ENCODE measurements at regions not wholly inside any gene's neighbourhood (a gene's known extent, or its start where the extent isn't known, plus 50 kb on each side); places are given as distances from the start of the nearest gene placed in this dataset.

- TF ChIP-seq, protein P1, sequence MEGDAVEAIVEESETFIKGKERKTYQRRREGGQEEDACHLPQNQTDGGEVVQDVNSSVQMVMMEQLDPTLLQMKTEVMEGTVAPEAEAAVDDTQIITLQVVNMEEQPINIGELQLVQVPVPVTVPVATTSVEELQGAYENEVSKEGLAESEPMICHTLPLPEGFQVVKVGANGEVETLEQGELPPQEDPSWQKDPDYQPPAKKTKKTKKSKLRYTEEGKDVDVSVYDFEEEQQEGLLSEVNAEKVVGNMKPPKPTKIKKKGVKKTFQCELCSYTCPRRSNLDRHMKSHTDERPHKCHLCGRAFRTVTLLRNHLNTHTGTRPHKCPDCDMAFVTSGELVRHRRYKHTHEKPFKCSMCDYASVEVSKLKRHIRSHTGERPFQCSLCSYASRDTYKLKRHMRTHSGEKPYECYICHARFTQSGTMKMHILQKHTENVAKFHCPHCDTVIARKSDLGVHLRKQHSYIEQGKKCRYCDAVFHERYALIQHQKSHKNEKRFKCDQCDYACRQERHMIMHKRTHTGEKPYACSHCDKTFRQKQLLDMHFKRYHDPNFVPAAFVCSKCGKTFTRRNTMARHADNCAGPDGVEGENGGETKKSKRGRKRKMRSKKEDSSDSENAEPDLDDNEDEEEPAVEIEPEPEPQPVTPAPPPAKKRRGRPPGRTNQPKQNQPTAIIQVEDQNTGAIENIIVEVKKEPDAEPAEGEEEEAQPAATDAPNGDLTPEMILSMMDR (IDR thresholded peaks at IDR 0.05 in 4 of 5, conservative IDR thresholded peaks at IDR 0.05 in 1 of 5) = no peak
- no peak for TF ChIP-seq POLR2A (IDR thresholded peaks at IDR 0.05)
Measured at GRCh38 chr4:175238827-175239517, 320.8 kb downstream of the ADAM29 start.

All from gastrocnemius medialis (tissue), 4 donors.